ENCODE measurements at regions not wholly inside any gene's neighbourhood (a gene's known extent, or its start where the extent isn't known, plus 50 kb on each side); places are given as distances from the start of the nearest gene placed in this dataset.
"Not testable (repeated sequence)": the region's sequence is repeated elsewhere in the genome, so short reads cannot be mapped to it uniquely, and the experiment has no call there.

DNA sequence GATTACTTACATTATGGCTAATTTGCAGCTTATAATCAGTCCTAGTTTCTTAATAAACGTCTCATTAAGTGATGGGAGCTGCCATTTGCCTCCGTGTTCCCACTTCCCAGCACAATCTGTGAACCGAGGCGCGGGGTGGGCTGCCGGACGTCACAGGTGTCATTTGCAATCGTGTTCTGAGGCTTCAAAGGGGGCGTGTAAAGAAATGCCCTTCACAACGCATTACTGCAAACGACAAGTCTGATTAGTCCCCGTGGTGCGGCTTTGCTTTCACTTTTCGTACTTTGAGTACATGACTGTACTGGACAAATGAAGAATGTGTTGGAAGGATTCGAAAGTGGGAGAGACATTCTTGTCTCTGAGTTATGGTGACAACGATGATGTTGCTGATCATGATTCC lies 614.2 kb upstream of the ADARB2 start:
- DNase-seq (ENCODE audit: low read depth in 2 of 2) = no peak

DNA sequence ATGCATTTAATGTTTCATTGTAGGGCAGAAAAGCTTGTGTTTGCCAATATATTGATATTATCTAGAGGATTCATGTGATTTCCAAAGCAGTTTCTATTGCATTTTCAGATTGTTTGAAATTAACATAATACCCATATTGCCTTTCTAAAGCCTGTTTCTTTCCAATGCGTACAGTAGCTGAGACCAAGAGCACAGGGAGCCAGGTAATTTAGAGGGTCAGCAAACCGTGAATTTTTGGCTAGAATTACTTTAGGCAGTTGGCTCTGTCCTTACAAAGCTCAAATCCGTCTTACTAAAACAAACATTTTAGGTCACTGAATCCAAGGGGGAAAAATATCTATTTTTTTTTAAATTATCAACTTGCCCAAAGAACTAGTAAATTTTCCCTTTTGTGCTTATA lies 604.9 kb upstream of the ADARB2 start:
- no peak for DNase-seq (ENCODE audit: low read depth in 2 of 2)

DNA sequence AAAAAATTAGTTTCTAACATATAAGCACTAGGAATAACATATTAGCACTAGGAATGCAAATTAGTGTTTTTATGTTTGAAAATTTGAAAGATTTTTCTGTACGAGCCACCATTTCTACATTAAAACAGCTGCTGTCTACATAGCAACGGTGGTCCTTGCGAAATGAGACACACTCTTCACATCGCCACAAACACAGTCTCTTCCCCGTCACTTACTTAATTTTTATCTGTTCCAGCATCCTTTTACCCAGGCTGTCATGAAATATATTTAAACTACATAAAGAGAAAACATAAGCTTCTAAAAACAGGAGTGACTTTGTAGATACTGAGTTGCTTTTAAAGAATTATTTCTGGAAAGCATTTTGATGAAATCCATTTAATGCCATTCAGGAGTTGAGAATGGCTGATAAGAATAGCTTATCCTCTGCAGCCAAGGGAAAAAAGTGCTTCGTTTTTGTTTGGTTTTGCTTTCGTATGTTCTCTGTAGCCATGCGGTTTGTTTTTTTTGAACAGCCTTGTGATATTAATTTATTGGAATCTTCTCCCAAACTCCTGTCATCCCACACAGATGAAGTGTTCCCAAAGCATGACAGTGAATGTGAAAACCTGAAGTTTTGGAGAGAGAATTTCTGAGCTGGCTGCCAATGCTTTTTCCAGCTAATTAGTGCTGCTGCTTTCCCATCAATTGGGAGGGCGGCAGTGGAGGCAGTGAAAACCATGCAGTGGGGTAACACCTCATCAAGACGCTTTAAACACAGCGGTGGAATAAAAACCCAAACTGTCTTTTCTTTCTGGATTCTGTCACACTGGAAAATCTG lies 603.7 kb upstream of the ADARB2 start:
- DNase-seq (ENCODE audit: low read depth in 2 of 2) = no peak

DNA sequence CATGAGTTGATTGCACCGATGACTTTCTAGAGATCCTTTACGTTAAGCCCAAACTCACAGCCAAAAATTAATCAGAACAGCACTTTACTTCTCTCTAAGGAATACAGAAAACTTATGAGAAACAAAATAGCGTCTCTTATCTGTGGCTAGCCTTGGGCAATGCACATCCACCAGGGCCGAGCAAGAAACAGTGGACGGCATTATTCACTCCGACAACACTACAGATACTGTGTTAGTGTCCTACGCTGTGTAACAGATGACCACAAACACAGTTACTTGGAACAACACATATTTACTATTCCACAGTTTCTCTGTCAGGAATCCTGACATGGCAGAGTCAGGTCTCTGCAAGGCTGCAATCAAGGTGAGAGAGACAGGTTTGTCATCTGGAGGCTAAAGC lies 598.3 kb upstream of the ADARB2 start:
- no peak for DNase-seq (ENCODE audit: low read depth in 2 of 2)

DNA sequence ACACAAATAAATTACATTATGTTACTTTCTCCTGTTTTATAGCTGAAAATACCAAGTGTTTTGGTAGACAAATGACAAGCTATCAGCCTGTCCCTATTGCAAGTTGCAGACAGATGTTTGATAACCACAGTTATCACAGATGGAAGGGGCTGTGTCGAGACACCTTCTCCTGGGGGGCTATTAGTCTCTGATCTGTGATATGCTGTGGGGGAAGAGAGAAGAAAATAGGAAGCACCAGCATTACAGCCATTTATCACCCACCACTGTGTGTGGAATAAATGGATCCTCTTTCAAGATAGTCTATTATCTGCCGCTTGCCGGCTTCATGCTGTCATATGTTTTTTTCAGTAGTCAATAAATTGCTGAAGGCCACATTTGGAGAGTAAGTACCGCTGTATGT lies 597.2 kb upstream of the ADARB2 start:
- no peak for DNase-seq (ENCODE audit: low read depth in 2 of 2)

DNA sequence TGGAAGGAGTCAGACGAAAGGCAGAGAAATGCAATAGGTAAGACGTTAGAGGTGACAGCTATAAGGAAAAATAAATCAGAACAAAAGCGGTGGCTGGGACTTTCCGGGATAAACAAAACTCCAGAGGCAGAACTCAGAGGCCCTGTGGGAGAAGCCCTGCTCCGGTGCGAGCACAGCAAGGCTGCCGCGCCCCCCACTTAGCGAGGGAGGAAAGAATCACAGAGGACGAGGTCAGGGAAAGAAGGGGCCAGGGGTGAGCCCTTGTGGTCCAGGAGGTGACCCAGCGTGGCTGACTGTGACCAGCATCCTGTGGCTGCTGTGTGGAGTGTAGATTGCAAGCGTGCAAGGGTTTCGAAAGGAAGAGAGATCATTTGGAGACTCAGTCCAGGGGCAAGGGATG lies 591.8 kb upstream of the ADARB2 start:
- no peak for DNase-seq (ENCODE audit: low read depth in 2 of 2)

DNA sequence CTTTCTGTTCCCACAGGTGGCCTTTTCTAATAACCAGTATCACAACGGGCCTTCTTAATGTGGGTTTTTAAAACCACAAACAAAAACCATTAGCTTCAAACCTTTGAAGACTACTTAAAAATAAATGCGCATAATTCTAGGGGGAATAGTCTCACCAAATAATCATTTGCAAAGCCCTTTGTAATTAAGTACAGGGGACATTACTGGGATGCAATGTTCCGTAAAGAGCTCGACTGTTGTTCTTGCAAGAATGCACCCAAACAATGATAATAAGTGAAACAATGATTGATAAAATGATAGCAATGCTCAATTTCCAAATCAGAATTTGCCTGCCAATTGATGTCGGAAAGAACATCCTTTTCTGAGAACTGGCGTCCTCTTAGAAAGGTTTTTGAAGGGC lies 589.1 kb upstream of the ADARB2 start:
- no peak for DNase-seq (ENCODE audit: low read depth in 2 of 2)

DNA sequence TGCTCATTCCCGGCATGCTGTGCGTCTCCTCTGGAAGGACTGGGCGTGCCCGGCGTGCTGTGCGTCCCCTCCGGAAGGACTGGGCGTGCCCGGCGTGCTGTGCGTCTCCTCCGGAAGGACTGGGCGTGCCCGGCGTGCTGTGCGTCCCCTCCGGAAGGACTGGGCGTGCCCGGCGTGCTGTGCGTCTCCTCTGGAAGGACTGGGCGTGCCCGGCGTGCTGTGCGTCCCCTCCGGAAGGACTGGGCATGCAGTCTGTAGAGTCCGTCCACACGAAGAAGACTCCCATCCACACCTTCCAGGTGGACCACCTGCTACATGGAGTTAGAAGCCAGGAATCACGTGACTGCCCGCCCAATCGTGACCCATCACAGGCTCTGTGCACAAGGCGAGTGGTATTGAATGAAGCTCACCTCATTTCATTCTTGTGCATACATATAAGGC lies 577.7 kb upstream of the ADARB2 start:
- DNase-seq (ENCODE audit: low read depth in 2 of 2) = not testable (repeated sequence)

DNA sequence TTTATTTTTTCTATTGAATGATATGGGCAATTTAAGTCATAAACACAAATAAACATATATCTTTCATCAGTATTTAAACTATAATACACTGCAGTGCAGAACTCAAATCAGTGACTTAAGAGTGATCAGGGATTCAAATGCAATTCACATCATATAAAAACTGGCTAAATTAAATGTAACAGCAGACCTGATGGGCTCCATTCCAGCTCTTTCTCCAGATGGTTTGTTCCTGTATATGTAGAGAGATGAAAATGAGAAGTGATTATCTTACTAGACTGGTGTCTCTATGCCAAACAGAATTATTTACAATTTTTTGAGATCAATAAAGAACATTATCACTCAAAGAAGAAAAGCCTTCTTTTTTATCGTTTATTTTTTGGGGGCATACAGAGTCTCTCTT lies 568.8 kb upstream of the ADARB2 start:
- DNase-seq (ENCODE audit: low read depth in 2 of 2) = no peak

DNA sequence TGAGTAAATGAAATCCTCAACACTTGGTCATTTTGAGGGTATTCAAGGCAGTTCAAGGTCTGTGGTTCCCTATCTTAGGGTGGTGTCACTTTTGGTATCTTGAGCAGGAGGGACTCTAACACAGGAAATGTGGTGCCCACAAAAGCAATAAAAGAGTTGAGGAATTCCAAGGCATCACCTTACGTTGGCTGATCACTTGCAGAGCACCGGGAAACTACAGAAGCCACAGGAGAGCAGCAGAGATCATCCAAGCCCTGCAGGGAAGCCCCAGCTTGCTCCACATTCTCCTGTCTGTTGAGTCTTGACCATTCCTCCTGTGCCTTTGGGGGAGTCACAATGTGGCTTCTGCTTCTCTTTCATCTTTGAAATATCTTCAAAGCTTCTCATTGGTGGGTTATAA lies 565.8 kb upstream of the ADARB2 start:
- DNase-seq (ENCODE audit: low read depth in 2 of 2) = no peak

DNA sequence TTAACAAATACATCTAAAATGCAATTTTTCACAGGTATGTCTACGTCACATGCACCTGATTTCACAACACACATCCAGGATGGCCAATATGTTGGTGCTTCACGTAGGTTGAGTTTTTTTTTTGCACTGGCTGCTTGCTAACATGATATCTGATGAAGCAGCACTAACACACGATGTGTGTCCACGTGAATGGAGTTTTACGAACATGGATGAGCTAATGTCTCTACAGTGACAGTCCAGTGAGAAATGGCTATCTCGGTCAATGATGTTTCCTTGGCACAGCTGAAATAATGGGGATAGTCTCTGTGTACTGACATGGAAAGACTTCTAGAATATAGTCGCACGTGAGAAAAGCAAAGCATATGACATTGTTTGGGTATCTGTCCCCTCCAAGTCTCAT lies 563.9 kb upstream of the ADARB2 start:
- no peak for DNase-seq (ENCODE audit: low read depth in 2 of 2)

DNA sequence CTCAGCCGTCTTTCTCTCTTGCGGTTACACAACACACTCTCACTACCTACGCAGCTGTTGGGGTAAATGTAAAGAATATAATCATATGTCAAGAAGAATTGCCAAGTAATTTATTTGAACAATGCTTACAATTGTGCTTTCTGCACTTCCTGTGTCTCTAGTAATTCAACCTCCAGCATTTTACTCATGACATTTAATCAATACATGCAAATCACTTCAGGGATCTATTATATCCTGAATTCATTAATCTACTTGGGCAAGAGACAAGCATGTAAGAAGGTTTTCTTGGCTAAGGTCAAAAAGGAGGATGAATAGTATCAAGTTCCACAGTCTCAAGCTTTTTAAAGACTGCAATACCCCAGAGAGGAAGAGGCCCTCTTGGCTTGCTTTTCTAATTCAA lies 562.9 kb upstream of the ADARB2 start:
- no peak for DNase-seq (ENCODE audit: low read depth in 2 of 2)

DNA sequence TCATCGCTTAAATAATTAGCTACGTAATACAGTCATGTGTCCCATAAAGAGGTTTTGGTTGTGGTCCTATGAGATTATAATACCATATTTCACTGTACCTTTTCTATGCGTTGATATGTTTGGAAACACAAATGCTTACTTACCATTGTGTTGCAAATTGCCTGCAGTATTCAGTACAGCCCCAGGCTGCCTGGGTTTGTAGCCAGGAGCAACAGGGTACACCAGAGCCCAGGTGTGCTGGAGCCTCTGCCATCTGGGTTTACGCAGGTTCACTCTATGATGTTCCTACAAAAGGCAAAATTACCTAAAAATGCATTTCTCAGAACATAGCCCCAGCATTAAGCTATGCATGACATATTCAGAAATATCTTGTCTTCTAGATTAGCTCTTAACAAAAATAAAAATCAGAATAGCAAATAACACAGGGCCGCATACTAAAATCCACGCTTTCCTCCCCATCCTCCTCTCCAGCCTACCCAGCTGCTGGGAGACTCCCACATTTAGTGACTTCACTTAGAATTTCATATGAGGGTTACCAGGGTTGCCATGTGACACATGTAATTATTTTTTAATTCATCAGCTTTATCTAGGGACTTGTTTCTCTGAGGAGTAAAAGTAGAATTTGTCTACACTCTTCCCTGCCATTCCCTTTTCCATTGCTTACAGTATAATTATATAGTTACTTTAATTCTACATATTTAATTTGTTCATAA lies 559.0 kb upstream of the ADARB2 start:
- DNase-seq (ENCODE audit: low read depth in 2 of 2) = no peak

DNA sequence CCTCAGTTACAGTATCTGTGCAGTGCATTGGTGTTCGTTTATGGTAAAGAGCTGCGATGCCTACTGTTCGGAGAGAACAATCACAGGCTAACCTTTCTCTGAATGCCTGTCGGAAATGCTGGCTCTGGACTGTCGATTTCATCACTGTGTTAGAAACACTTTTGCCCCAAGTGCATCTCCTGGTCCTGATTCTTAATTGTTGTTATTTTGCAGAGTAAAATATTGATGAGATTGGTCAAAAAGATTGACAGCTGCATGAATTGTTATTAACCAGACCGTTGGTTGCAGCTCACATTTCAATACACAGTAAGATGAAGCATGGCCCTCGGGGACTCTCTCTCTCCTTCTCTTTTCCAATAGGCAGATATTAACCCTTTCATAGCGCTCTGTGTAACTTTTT lies 557.4 kb upstream of the ADARB2 start:
- no peak for DNase-seq (ENCODE audit: low read depth in 2 of 2)

DNA sequence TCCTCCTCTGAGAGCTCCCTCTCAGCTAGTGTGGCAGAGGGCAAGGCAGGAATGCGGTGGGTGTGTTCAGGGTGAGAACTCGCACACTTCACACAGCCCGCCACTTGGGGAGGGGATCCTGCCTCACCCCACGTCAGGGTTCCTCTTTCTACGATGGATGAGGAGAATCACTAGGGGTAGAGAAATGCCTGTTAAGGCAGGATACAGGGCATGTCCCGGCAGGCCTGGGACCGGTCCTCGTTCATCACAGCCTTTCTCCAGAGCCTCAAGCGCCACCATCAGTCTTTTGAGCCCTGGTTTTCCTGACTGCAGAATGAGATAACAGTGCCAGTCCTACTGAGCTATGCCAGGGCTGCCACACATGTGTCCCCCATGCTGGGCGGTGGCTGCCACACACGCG lies 546.7 kb upstream of the ADARB2 start:
- DNase-seq (ENCODE audit: low read depth in 2 of 2) = no peak

DNA sequence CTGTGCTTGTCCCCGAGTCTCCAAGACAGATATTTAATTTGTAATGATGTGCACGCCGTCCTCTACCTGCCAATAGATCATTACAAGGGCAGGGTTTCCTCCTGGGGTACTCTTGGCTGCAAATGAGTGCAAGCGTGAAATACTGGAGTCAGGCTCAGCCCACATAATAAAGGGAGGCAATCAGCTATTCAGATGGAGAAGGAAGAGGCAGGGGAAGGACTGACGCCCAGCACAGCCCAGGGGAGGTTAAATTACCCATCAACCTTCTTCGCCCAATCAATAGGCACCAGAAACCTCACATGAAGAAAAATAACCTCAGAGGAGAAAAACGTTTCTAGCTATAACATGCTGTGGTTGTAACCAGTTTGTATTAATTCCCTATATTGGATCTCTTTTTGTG lies 544.9 kb upstream of the ADARB2 start:
- DNase-seq (ENCODE audit: low read depth in 2 of 2) = no peak

DNA sequence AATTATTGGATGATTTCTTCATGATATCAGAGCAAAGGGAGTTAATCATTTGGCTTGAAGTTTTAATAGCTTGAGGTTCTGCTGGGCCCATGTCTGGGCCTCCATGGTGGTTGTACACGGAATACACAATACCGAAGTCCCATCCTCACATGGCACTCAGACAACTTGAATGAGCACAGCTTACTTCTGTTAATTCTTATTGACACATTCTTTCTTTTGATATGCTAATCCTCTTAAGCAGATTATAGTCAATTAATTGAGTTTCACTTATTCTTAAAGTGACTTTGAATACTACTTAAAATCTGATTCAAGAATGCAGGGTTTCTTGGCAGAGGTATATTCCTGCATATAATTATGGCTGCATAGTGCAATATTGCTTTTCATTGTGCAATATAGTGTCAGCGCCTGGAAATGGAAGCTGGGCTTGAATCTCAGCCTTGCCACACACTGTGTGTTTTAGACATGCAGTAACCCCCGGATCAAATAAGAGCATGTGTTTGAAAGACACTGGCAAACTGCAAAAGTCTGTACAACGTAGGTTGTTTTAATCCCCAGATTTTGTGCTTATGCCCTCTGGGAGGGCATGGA lies 543.5 kb upstream of the ADARB2 start:
- DNase-seq (ENCODE audit: low read depth in 2 of 2) = no peak

DNA sequence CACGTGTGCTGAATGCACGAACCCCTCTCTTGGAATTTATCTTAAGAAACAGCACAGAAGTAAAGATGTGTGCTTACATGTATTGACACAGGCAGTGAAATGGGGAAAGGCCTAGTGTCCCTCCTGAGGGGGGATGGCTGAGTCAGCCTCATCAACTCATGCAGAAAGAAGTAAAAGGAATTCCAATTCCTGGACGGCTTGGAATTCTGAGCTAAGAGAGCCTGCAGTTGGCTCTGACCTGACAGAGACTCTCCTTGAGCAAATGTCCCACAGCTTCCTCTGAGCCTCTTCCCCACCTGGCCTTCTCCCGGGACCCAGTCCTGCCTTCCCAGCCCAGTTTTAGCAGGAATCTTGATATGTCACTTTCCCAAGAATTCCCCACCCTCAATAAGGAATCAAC lies 542.4 kb upstream of the ADARB2 start:
- no peak for DNase-seq (ENCODE audit: low read depth in 2 of 2)

DNA sequence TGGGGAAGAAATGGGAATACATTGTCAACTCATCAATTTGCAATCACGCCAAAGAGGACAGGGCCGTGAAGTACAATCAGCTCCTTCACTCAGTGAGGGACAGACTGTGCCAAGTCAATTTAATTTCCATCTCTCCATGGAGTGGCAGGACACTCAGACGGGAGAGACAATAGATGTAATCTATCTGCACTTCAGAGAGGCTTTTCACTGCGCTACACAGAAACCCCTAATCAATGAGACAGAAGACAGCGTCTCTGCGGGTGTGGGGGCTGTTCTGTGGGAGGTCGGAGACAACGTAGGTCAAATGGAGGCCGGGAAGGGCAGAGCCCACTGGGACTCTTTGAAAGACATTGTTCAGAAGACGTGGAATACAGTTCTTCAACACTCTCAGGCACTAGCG lies 541.0 kb upstream of the ADARB2 start:
- no peak for DNase-seq (ENCODE audit: low read depth in 2 of 2)

DNA sequence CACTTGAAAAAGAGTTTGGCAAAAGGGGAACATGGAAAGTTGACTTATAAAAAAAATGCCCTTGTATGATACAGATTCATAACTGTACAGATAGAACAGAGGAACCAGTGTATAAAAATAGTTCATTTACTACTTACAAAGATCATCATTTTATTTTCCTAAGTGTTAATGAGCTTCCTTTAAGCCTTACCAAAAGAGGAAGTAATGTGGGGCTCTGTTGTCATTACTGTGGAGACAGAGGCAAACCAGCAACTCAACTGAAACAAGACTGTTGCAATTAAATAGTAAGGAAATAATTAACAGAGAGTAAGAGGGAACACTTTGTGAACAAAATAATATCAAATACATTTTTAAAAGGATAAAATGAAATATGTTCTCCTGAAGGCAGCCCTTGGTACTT lies 526.2 kb upstream of the ADARB2 start:
- no peak for DNase-seq (ENCODE audit: low read depth in 2 of 2)

DNA sequence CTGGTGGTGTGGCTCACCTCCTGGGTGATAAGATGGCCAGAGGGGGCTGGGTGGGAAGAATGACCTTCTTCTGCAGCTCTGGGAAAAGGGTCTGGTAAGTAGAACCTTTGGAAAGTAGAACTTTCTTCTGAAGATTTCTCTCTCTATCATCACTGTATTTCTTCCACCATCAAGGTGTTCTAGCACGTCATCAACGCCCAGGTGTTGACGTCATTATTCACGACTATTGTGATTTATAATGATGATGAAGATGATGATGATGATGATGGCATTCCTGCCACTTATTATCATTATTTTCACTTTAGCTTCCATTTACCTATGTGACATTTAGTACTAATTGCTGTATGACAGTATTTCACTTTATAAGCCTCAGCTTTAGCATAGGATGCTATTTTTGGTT lies 525.6 kb upstream of the ADARB2 start:
- no peak for DNase-seq (ENCODE audit: low read depth in 2 of 2)

DNA sequence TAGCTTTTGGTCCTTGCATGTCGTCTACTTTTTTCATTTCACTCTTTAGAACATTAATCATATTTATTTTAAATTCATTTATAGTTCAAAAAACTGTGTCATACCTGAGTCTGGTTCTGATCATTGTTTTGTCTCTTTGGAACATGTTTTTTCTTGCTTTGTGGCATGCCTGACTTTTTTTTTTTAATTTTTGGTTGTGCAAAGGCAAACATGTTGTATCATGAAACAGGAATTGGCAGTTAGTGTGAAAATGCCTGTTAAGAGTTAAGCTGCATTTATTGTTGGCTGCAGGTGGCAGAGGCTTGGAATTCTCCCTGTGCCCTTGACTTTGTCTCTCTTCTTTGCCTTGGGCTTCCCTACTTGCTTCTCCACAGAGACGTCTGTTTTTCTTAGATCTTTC lies 525.0 kb upstream of the ADARB2 start:
- no peak for DNase-seq (ENCODE audit: low read depth in 2 of 2)

DNA sequence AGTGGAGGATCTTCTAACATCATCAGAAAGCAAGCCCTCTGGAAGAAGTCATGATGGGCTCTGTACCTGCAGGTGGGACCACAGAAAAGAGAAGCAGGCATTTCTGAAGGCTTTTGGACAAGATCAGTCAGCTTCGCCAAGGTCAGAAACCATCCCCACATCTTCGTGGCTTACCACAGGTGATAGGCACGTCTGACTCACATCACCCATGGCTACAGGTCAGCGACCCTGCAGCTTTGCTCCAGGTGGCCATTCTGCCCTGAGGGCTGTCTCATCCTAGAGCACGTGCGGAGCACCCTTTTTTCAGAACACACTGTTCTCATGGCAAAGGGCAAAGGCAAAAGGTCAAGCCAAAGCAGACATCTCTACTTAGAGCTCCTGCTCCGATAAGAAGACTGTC lies 518.9 kb upstream of the ADARB2 start:
- no peak for DNase-seq (ENCODE audit: low read depth in 2 of 2)

Measured in stimulated activated CD4-positive, alpha-beta T cell treated with anti-CD3 and anti-CD28 coated beads, Interleukin-4, amount 100 ng/mL, for 48 hours (primary cell).